ENCODE measurements at regions not wholly inside any gene's neighbourhood (a gene's known extent, or its start where the extent isn't known, plus 50 kb on each side); places are given as distances from the start of the nearest gene placed in this dataset.

GRCh38 chr10:3656214-3656613, 128.8 kb downstream of the KLF6 start:
- no peak for TF ChIP-seq EP300 (IDR thresholded peaks at IDR 0.05; ENCODE audit: low read depth)
- no peak for TF ChIP-seq POLR2A (IDR thresholded peaks at IDR 0.05)
- TF ChIP-seq CTCF (IDR thresholded peaks at IDR 0.05), result no peak
- TF ChIP-seq POLR2AphosphoS5 (IDR thresholded peaks at IDR 0.05), result no peak

All from transverse colon (tissue), 4 donors.